ENCODE measurements at regions not wholly inside any gene's neighbourhood (a gene's known extent, or its start where the extent isn't known, plus 50 kb on each side); places are given as distances from the start of the nearest gene placed in this dataset.

- H3K4me2 ChIP-seq (ENCODE audit: insufficient read depth, low read length): no peak overlapping the region
- in situ Hi-C loops (cut with MboI) (no loop called here), intact Hi-C loops (cut with micrococcal nuclease) (no loop called here)
- POLR2A ChIA-PET: no interaction called here
- H3K4me1 ChIP-seq (replicated peaks in 1 of 2; ENCODE audit: control insufficient read depth in 2 of 2, insufficient read depth in 2 of 2, low read length in 2 of 2): no peaks in the 10 kb centered on the region
- DNase-seq (ENCODE audit: extremely low read depth in 1 of 4, low spot score in 3 of 4) (no peak), FAIRE-seq (no peak), ATAC-seq (no peak)
- H3K36me3 ChIP-seq (ENCODE audit: control insufficient read depth, insufficient read depth, low read length): no peaks in the 10 kb centered on the region
- H3K27me3 ChIP-seq (ENCODE audit: control insufficient read depth in 2 of 2, insufficient read depth in 2 of 2, low read length in 2 of 2): no peaks in the 10 kb centered on the region
- no peak for TF ChIP-seq ZSCAN29 (IDR thresholded peaks at IDR 0.05)
- TF ChIP-seq HMGN3 (IDR thresholded peaks at IDR 0.05; ENCODE audit: borderline replicate concordance, extremely low read depth, insufficient read length, low read depth, low read length): no peak
- TF ChIP-seq KLF1 (tag; IDR thresholded peaks at IDR 0.05): no peak
- TF ChIP-seq, protein P1, sequence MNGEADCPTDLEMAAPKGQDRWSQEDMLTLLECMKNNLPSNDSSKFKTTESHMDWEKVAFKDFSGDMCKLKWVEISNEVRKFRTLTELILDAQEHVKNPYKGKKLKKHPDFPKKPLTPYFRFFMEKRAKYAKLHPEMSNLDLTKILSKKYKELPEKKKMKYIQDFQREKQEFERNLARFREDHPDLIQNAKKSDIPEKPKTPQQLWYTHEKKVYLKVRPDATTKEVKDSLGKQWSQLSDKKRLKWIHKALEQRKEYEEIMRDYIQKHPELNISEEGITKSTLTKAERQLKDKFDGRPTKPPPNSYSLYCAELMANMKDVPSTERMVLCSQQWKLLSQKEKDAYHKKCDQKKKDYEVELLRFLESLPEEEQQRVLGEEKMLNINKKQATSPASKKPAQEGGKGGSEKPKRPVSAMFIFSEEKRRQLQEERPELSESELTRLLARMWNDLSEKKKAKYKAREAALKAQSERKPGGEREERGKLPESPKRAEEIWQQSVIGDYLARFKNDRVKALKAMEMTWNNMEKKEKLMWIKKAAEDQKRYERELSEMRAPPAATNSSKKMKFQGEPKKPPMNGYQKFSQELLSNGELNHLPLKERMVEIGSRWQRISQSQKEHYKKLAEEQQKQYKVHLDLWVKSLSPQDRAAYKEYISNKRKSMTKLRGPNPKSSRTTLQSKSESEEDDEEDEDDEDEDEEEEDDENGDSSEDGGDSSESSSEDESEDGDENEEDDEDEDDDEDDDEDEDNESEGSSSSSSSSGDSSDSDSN (IDR thresholded peaks at IDR 0.05; ENCODE audit: borderline replicate concordance in 1 of 2, low read depth in 2 of 2, low read length in 2 of 2): no peak
- TF ChIP-seq, protein P2, sequence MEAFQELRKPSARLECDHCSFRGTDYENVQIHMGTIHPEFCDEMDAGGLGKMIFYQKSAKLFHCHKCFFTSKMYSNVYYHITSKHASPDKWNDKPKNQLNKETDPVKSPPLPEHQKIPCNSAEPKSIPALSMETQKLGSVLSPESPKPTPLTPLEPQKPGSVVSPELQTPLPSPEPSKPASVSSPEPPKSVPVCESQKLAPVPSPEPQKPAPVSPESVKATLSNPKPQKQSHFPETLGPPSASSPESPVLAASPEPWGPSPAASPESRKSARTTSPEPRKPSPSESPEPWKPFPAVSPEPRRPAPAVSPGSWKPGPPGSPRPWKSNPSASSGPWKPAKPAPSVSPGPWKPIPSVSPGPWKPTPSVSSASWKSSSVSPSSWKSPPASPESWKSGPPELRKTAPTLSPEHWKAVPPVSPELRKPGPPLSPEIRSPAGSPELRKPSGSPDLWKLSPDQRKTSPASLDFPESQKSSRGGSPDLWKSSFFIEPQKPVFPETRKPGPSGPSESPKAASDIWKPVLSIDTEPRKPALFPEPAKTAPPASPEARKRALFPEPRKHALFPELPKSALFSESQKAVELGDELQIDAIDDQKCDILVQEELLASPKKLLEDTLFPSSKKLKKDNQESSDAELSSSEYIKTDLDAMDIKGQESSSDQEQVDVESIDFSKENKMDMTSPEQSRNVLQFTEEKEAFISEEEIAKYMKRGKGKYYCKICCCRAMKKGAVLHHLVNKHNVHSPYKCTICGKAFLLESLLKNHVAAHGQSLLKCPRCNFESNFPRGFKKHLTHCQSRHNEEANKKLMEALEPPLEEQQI (IDR thresholded peaks at IDR 0.05): no peak
- TF ChIP-seq ZBTB49 (CRISPR knock-in tag; IDR thresholded peaks at IDR 0.05; ENCODE audit: borderline replicate concordance): no peak
- TF ChIP-seq ZNF41 (CRISPR knock-in tag; conservative IDR thresholded peaks at IDR 0.05): no peak
- TF ChIP-seq ZNF121 (CRISPR knock-in tag; conservative IDR thresholded peaks at IDR 0.05): no peak
- H3K9me1 ChIP-seq (ENCODE audit: control insufficient read depth, insufficient read depth, low read length): no peaks in the 10 kb centered on the region
- no peaks in the 10 kb centered on the region; the same call in 1 of the 2 replicates for H3K9me3 ChIP-seq (replicated peaks; ENCODE audit: control insufficient read depth, insufficient read depth, low read depth, low read length)
- H4K20me1 ChIP-seq (replicated peaks; ENCODE audit: control insufficient read depth, insufficient read depth, low read length): no peaks in the 10 kb centered on the region
- CTCF ChIA-PET (ENCODE audit: low intra/inter-chr PET ratio): no interaction called here
- no peak overlapping the region for H3K4me3 ChIP-seq
- H3K27ac ChIP-seq (ENCODE audit: extremely low read depth, low read depth, low read length): no peak overlapping the region
- H3K9ac ChIP-seq (ENCODE audit: insufficient read depth in 1 of 2, low read depth in 2 of 2, low read length in 2 of 2): no peak overlapping the region
- H3K79me2 ChIP-seq (ENCODE audit: control insufficient read depth, insufficient read depth, low read length): no peaks in the 10 kb centered on the region
- H2AFZ ChIP-seq (ENCODE audit: low read depth, low read length): no peak overlapping the region
- no TSS peak for BruUV-seq (replicated peaks)
These were observed 258.8 kb upstream of the SATB1 start for GRCh38 chr3:18683900-18684299.

All from K562 (cell line).